Loucy (cell line): ENCODE measurements at regions not wholly inside any gene's neighbourhood (a gene's known extent, or its start where the extent isn't known, plus 50 kb on each side); places are given as distances from the start of the nearest gene placed in this dataset.

ENCODE experiments used
- H2AFZ ChIP-seq: fragments of 200-600 bp; sonication (generic); 2 replicates; pipeline ENCODE4 v1.6.0; 2016; ENCODE audit warnings: antibody characterized with exemption, mild to moderate bottlenecking, low read length, moderate library complexity
- H3F3A ChIP-seq: fragments of 200-600 bp; 2 replicates; pipeline ENCODE4 v1.6.0; 2016; ENCODE audit warnings: antibody characterized with exemption, low read depth, mild to moderate bottlenecking
- H3K27me3 ChIP-seq: fragments of 200-600 bp; sonication (generic); 2 replicates; pipeline ENCODE4 v1.6.1; 2014; ENCODE audit warnings: low read length, mild to moderate bottlenecking; ENCODE audit not compliant: insufficient read depth, poor library complexity, severe bottlenecking
- H3K36me3 ChIP-seq: fragments of 200-600 bp; sonication (generic); 2 replicates; pipeline ENCODE4 v1.6.1; 2016; ENCODE audit warnings: low read length; ENCODE audit not compliant: insufficient read depth
- H3K4me1 ChIP-seq: fragments of 200-600 bp; sonication (generic); 2 replicates; pipeline ENCODE4 v1.5.1; 2014; ENCODE audit warnings: low read length, mild to moderate bottlenecking; ENCODE audit not compliant: insufficient read depth, poor library complexity, severe bottlenecking
- H3K4me2 ChIP-seq: fragments of 200-600 bp; sonication (generic); 2 replicates; pipeline ENCODE4 v1.6.0; 2014; ENCODE audit warnings: antibody characterized with exemption, low read length, low read depth, mild to moderate bottlenecking; ENCODE audit not compliant: poor library complexity, severe bottlenecking
- H3K4me3 ChIP-seq: fragments of 200-600 bp; sonication (generic); 2 replicates; pipeline ENCODE4 v1.5.1; 2014; ENCODE audit warnings: low read length, mild to moderate bottlenecking, mixed read lengths; ENCODE audit not compliant: poor library complexity, severe bottlenecking
- H3K79me2 ChIP-seq: fragments of 200-600 bp; sonication (generic); 2 replicates; pipeline ENCODE4 v1.6.1; 2014; ENCODE audit warnings: low read length; ENCODE audit not compliant: insufficient read depth
- H3K9ac ChIP-seq: fragments of 200-600 bp; sonication (generic); 2 replicates; pipeline ENCODE4 v1.6.0; 2014; ENCODE audit warnings: mild to moderate bottlenecking, low read depth, low read length, moderate library complexity; ENCODE audit not compliant: poor library complexity, severe bottlenecking
- H3K9me2 ChIP-seq: fragments of 200-600 bp; sonication (generic); replicated peaks from 2 replicates; pipeline ENCODE4 v1.6.1; 2016; ENCODE audit warnings: low read depth, low read length, mixed read lengths
- H3K9me3 ChIP-seq: fragments of 200-600 bp; sonication (generic); 2 replicates; pipeline ENCODE4 v1.6.1; 2014; ENCODE audit warnings: mild to moderate bottlenecking, antibody characterized with exemption, low read length, low read depth; ENCODE audit not compliant: insufficient read depth
- H4K20me1 ChIP-seq: fragments of 200-600 bp; sonication (generic); 2 replicates; pipeline ENCODE4 v1.6.0; 2014; ENCODE audit warnings: antibody characterized with exemption, low read length, mild to moderate bottlenecking; ENCODE audit not compliant: insufficient read depth, poor library complexity, severe bottlenecking
- CTCF ChIP-seq: fragments of 200-600 bp; sonication (generic); conservative IDR thresholded peaks from 2 replicates; pipeline ENCODE4 v1.5.1; 2014; ENCODE audit warnings: mild to moderate bottlenecking, antibody characterized with exemption, low read length
- EZH2phosphoT487 ChIP-seq: fragments of 200-600 bp; IDR thresholded peaks from 2 replicates; pipeline ENCODE4 v1.6.1; 2018; ENCODE audit warnings: antibody characterized with exemption, mild to moderate bottlenecking, moderate library complexity, borderline replicate concordance

GRCh38 chr3:64916937-64917336 is 229.1 kb upstream of the ADAMTS9 start:
- H3K4me1 ChIP-seq, result no peaks in the 10 kb centered on the region
- H3F3A ChIP-seq, result no peaks in the 10 kb centered on the region
- H3K9me2 ChIP-seq, result no peaks in the 10 kb centered on the region
- H2AFZ ChIP-seq, result no peak overlapping the region
- H3K27me3 ChIP-seq, result no peaks in the 10 kb centered on the region
- peaks cover 2% of the 10 kb centered on the region; the same call in 1 of the 2 replicates for H3K9me3 ChIP-seq
- no peak overlapping the region for H3K9ac ChIP-seq
- H3K79me2 ChIP-seq, result no peaks in the 10 kb centered on the region
- TF ChIP-seq EZH2phosphoT487 (no peak), CTCF (no peak)
- H4K20me1 ChIP-seq, result no peaks in the 10 kb centered on the region
- no peaks in the 10 kb centered on the region for H3K36me3 ChIP-seq
- no peak overlapping the region for H3K4me2 ChIP-seq
- no peak overlapping the region for H3K4me3 ChIP-seq

- H3K4me2 ChIP-seq, result no peak overlapping the region
- no peaks in the 10 kb centered on the region for H3K9me2 ChIP-seq
- no peaks in the 10 kb centered on the region for H3K79me2 ChIP-seq
- H3K9me3 ChIP-seq, result peaks cover 1% of the 10 kb centered on the region; the same call in 1 of the 2 replicates
- no peaks in the 10 kb centered on the region for H3K27me3 ChIP-seq
- H3F3A ChIP-seq, result no peaks in the 10 kb centered on the region
- no peaks in the 10 kb centered on the region for H3K4me1 ChIP-seq
- H3K36me3 ChIP-seq, result no peaks in the 10 kb centered on the region
- H3K4me3 ChIP-seq, result no peak overlapping the region
- H4K20me1 ChIP-seq, result no peaks in the 10 kb centered on the region
- TF ChIP-seq CTCF (no peak), EZH2phosphoT487 (no peak)
- H2AFZ ChIP-seq, result no peak overlapping the region
- no peak overlapping the region for H3K9ac ChIP-seq
Measured at GRCh38 chr3:64916192-64916798, 228.5 kb upstream of the ADAMTS9 start.

- Histone ChIP-seq H3K36me3 (no peaks in the 10 kb centered on the region), H2AFZ (no peak overlapping the region), H3K9ac (no peak overlapping the region), H3K4me2 (no peak overlapping the region), H4K20me1 (no peaks in the 10 kb centered on the region), H3K4me1 (no peaks in the 10 kb centered on the region), H3K9me3 (no peaks in the 10 kb centered on the region; the same call in 1 of the 2 replicates), H3K27me3 (no peaks in the 10 kb centered on the region), H3K79me2 (no peaks in the 10 kb centered on the region), H3K9me2 (no peaks in the 10 kb centered on the region), H3K4me3 (no peak overlapping the region), H3F3A (no peaks in the 10 kb centered on the region)
- no peak for TF ChIP-seq CTCF
- TF ChIP-seq EZH2phosphoT487, result no peak
Measured at GRCh38 chr3:64915778-64916177, 228.0 kb upstream of the ADAMTS9 start.
